Parathyroid adenoma (tissue), 2 donors: ENCODE measurements at regions not wholly inside any gene's neighbourhood (a gene's known extent, or its start where the extent isn't known, plus 50 kb on each side); places are given as distances from the start of the nearest gene placed in this dataset.

Source experiments
- H2AFZ ChIP-seq: fragments of 300-600 bp; sonication (generic); one replicate; pipeline ENCODE4 v1.7.0; 2017; ENCODE audit warnings: antibody characterized with exemption, mild to moderate bottlenecking
- H3K27ac ChIP-seq: fragments of 300-600 bp; sonication (generic); one replicate; pipeline ENCODE4 v1.7.0; 2017
- H3K27me3 ChIP-seq: fragments of 300-600 bp; sonication (generic); one replicate; pipeline ENCODE4 v1.7.0; 2017; ENCODE audit warnings: low read length; ENCODE audit not compliant: control insufficient read depth, insufficient read depth
- H3K36me3 ChIP-seq: fragments of 300-600 bp; sonication (generic); one replicate; pipeline ENCODE4 v1.7.0; 2017; ENCODE audit warnings: low read length; ENCODE audit not compliant: control insufficient read depth, insufficient read depth
- H3K4me1 ChIP-seq: fragments of 300-600 bp; sonication (generic); one replicate; pipeline ENCODE4 v1.7.0; 2017; ENCODE audit warnings: control low read depth
- H3K4me2 ChIP-seq: fragments of 300-600 bp; sonication (generic); one replicate; pipeline ENCODE4 v1.7.0; 2017; ENCODE audit warnings: low read length
- H3K4me3 ChIP-seq: fragments of 300-600 bp; sonication (generic); one replicate; pipeline ENCODE4 v1.7.0; 2017; ENCODE audit warnings: low read depth, low read length
- H3K79me2 ChIP-seq: fragments of 300-600 bp; sonication (generic); one replicate; pipeline ENCODE4 v1.7.0; 2017; ENCODE audit warnings: control low read depth
- H3K9ac ChIP-seq: fragments of 300-600 bp; sonication (generic); one replicate; pipeline ENCODE4 v1.7.0; 2017; ENCODE audit warnings: mild to moderate bottlenecking
- H3K9me3 ChIP-seq: fragments of 300-600 bp; sonication (generic); one replicate; pipeline ENCODE4 v1.7.0; 2017; ENCODE audit warnings: low read length; ENCODE audit not compliant: control insufficient read depth
- CTCF ChIP-seq: fragments of 300-600 bp; sonication (generic); IDR thresholded peaks from one replicate; pipeline ENCODE4 v1.7.0; 2017; ENCODE audit warnings: antibody characterized with exemption, mild to moderate bottlenecking
- donor health status: primary hyperparathyroidism.

- no peaks in the 10 kb centered on the region for H3K79me2 ChIP-seq
- H3K4me2 ChIP-seq: no peak overlapping the region
- H3K27me3 ChIP-seq: no peaks in the 10 kb centered on the region
- H3K27ac ChIP-seq: no peak overlapping the region
- H3K9me3 ChIP-seq: no peaks in the 10 kb centered on the region
- H3K4me3 ChIP-seq: no peak overlapping the region
- TF ChIP-seq CTCF: no peak
- H3K36me3 ChIP-seq: no peaks in the 10 kb centered on the region
- H2AFZ ChIP-seq: no peak overlapping the region
- no peaks in the 10 kb centered on the region for H3K4me1 ChIP-seq
- H3K9ac ChIP-seq: no peak overlapping the region
Measured at GRCh38 chr2:239530749-239531316, 130.0 kb upstream of the HDAC4 start.

GRCh38 chr2:239529313-239530015 lies 128.6 kb upstream of the HDAC4 start:
- TF ChIP-seq CTCF: no peak
- H3K4me2 ChIP-seq: no peak overlapping the region
- no peak overlapping the region for H2AFZ ChIP-seq
- H3K9me3 ChIP-seq: no peaks in the 10 kb centered on the region
- no peak overlapping the region for H3K4me3 ChIP-seq
- no peaks in the 10 kb centered on the region for H3K36me3 ChIP-seq
- H3K9ac ChIP-seq: no peak overlapping the region
- no peaks in the 10 kb centered on the region for H3K4me1 ChIP-seq
- H3K27ac ChIP-seq: no peak overlapping the region
- H3K27me3 ChIP-seq: no peaks in the 10 kb centered on the region
- H3K79me2 ChIP-seq: no peaks in the 10 kb centered on the region

GRCh38 chr2:239528883-239529282 lies 128.1 kb upstream of the HDAC4 start:
- H2AFZ ChIP-seq: no peak overlapping the region
- H3K9me3 ChIP-seq: no peaks in the 10 kb centered on the region
- TF ChIP-seq CTCF: no peak
- H3K4me3 ChIP-seq: no peak overlapping the region
- H3K79me2 ChIP-seq: no peaks in the 10 kb centered on the region
- H3K27me3 ChIP-seq: no peaks in the 10 kb centered on the region
- H3K9ac ChIP-seq: no peak overlapping the region
- H3K36me3 ChIP-seq: no peaks in the 10 kb centered on the region
- no peak overlapping the region for H3K4me2 ChIP-seq
- no peaks in the 10 kb centered on the region for H3K4me1 ChIP-seq
- no peak overlapping the region for H3K27ac ChIP-seq

- Histone ChIP-seq H3K27ac (no peak overlapping the region), H3K9me3 (no peaks in the 10 kb centered on the region), H3K4me2 (no peak overlapping the region), H3K4me3 (no peak overlapping the region), H3K27me3 (no peaks in the 10 kb centered on the region), H3K36me3 (no peaks in the 10 kb centered on the region), H3K4me1 (no peaks in the 10 kb centered on the region), H3K79me2 (no peaks in the 10 kb centered on the region), H3K9ac (no peak overlapping the region), H2AFZ (no peak overlapping the region)
- TF ChIP-seq CTCF: no peak
Measured at GRCh38 chr2:239528146-239528545, 127.3 kb upstream of the HDAC4 start.
